H9 (cell line): ENCODE measurements at regions not wholly inside any gene's neighbourhood (a gene's known extent, or its start where the extent isn't known, plus 50 kb on each side); places are given as distances from the start of the nearest gene placed in this dataset.

Experiments used
- DNase-seq: peaks from one replicate; pipeline ENCODE4 v3.0.0-alpha.2; 2017
- H2AFZ ChIP-seq: one replicate; pipeline ENCODE4 v1.6.1; 2013; ENCODE audit warnings: mild to moderate bottlenecking, low read length, control low read depth, moderate library complexity
- H2AK5ac ChIP-seq: 2 replicates; pipeline ENCODE4 v1.6.1; 2013; ENCODE audit warnings: low read length, control low read depth, mixed read lengths; ENCODE audit not compliant: insufficient read length
- H2BK120ac ChIP-seq: one replicate; pipeline ENCODE4 v1.6.1; 2013; ENCODE audit warnings: low read depth, mild to moderate bottlenecking, low read length, control low read depth, inconsistent platforms; ENCODE audit not compliant: poor library complexity, severe bottlenecking
- H2BK12ac ChIP-seq: 2 replicates; pipeline ENCODE4 v1.6.1; 2013; ENCODE audit warnings: low read length, control low read depth, mixed read lengths, low read depth; ENCODE audit not compliant: insufficient read length
- H2BK15ac ChIP-seq: 2 replicates; pipeline ENCODE4 v1.6.1; 2013; ENCODE audit warnings: low read depth, low read length, control low read depth
- H2BK20ac ChIP-seq: one replicate; pipeline ENCODE4 v1.6.1; 2013; ENCODE audit warnings: low read depth, mild to moderate bottlenecking, low read length, control low read depth, inconsistent platforms; ENCODE audit not compliant: poor library complexity, severe bottlenecking
- H2BK5ac ChIP-seq: 2 replicates; pipeline ENCODE4 v1.6.1; 2013; ENCODE audit warnings: low read length, control low read depth, mixed read lengths; ENCODE audit not compliant: insufficient read length
- H3K14ac ChIP-seq: 2 replicates; pipeline ENCODE4 v1.6.1; 2013; ENCODE audit warnings: low read length, control low read depth; ENCODE audit not compliant: insufficient read depth
- H3K18ac ChIP-seq: 2 replicates; pipeline ENCODE4 v1.6.1; 2013; ENCODE audit warnings: low read depth, mild to moderate bottlenecking, mixed read lengths, low read length, control low read depth; ENCODE audit not compliant: insufficient read length
- H3K23ac ChIP-seq: 2 replicates; pipeline ENCODE4 v1.6.1; 2013; ENCODE audit warnings: low read length, control low read depth, mixed read lengths, low read depth; ENCODE audit not compliant: insufficient read length
- H3K23me2 ChIP-seq: 2 replicates; pipeline ENCODE4 v1.6.1; 2013; ENCODE audit warnings: low read depth, mild to moderate bottlenecking, mixed read lengths, low read length, control low read depth; ENCODE audit not compliant: insufficient read length, poor library complexity, severe bottlenecking
- H3K27ac ChIP-seq: 2 replicates; pipeline ENCODE4 v1.5.1; 2013; ENCODE audit warnings: low read length, control low read depth, mixed read lengths, low read depth; ENCODE audit not compliant: insufficient read length
- H3K27me3 ChIP-seq: 2 replicates; pipeline ENCODE4 v1.6.1; 2013; ENCODE audit warnings: low read length, control low read depth, inconsistent platforms; ENCODE audit not compliant: insufficient read depth
- H3K4ac ChIP-seq: 2 replicates; pipeline ENCODE4 v1.6.1; 2013; ENCODE audit warnings: low read depth, mild to moderate bottlenecking, control low read depth, inconsistent platforms, low read length, moderate library complexity
- H3K4me1 ChIP-seq: 2 replicates; pipeline ENCODE4 v1.6.1; 2013; ENCODE audit warnings: low read length, control low read depth, inconsistent platforms; ENCODE audit not compliant: insufficient read depth
- H3K4me2 ChIP-seq: 2 replicates; pipeline ENCODE4 v1.6.1; 2013; ENCODE audit warnings: low read length, control low read depth, mixed read lengths; ENCODE audit not compliant: insufficient read length, insufficient read depth
- H3K56ac ChIP-seq: 2 replicates; pipeline ENCODE4 v1.6.1; 2013; ENCODE audit warnings: low read depth, mild to moderate bottlenecking, mixed read lengths, low read length, control low read depth; ENCODE audit not compliant: insufficient read length
- H3K79me1 ChIP-seq: 2 replicates; pipeline ENCODE4 v1.6.1; 2013; ENCODE audit warnings: low read depth, mild to moderate bottlenecking, moderate library complexity, low read length, control low read depth, inconsistent platforms; ENCODE audit not compliant: insufficient read depth, poor library complexity, severe bottlenecking
- H3K79me2 ChIP-seq: 2 replicates; pipeline ENCODE4 v1.6.1; 2013; ENCODE audit warnings: low read length, control low read depth, inconsistent platforms; ENCODE audit not compliant: insufficient read depth
- H3K9ac ChIP-seq: 2 replicates; pipeline ENCODE4 v1.6.1; 2013; ENCODE audit warnings: low read length, control low read depth, mixed read lengths; ENCODE audit not compliant: insufficient read length; ENCODE audit errors: extremely low read depth
- H3K9me3 ChIP-seq: one replicate; pipeline ENCODE4 v1.6.1; 2013; ENCODE audit warnings: low read depth, low read length, inconsistent platforms; ENCODE audit not compliant: control insufficient read depth
- H3T11ph ChIP-seq: one replicate; pipeline ENCODE4 v1.6.1; 2013; ENCODE audit warnings: mild to moderate bottlenecking, low read length, control low read depth, inconsistent platforms
- H4K20me1 ChIP-seq: one replicate; pipeline ENCODE4 v1.6.1; 2013; ENCODE audit not compliant: control insufficient read depth, insufficient read length, insufficient read depth
- H4K5ac ChIP-seq: 2 replicates; pipeline ENCODE4 v1.6.1; 2013; ENCODE audit warnings: low read depth, mild to moderate bottlenecking, mixed read lengths, low read length, control low read depth; ENCODE audit not compliant: insufficient read length
- H4K8ac ChIP-seq: replicated peaks from 2 replicates; pipeline ENCODE4 v1.6.1; 2013; ENCODE audit warnings: low read length, control low read depth, mixed read lengths, low read depth; ENCODE audit not compliant: insufficient read length
- H4K91ac ChIP-seq: 2 replicates; pipeline ENCODE4 v1.6.1; 2013; ENCODE audit warnings: low read depth, mild to moderate bottlenecking, moderate library complexity, mixed read lengths, low read length, control low read depth; ENCODE audit not compliant: insufficient read length
- H3K27ac Mint-ChIP-seq, 3 experiments: 2 replicates in 2 of 3; 3 replicates in 1 of 3; pipeline ENCODE4 v1.8.0; 2020 to 2021; ENCODE audit warnings: mixed read lengths in 3 of 3, mild to moderate bottlenecking in 1 of 3, moderate library complexity in 1 of 3
- H3K27me3 Mint-ChIP-seq: 2 replicates; pipeline ENCODE4 v1.8.0; 2021; ENCODE audit warnings: low read depth, mild to moderate bottlenecking, moderate library complexity, mixed read lengths
- H3K36me3 Mint-ChIP-seq, 3 experiments: 2 replicates in 2 of 3; 3 replicates in 1 of 3; pipeline ENCODE4 v1.8.0; 2020 to 2021; ENCODE audit warnings: low read depth in 3 of 3, mixed read lengths in 3 of 3; ENCODE audit not compliant: insufficient read depth in 1 of 3
- H3K4me1 Mint-ChIP-seq, 2 experiments: 2 replicates each; pipeline ENCODE4 v1.8.0; 2020; ENCODE audit warnings: mixed read lengths in 2 of 2
- H3K4me3 Mint-ChIP-seq, 2 experiments: 2 replicates in 1 of 2; 3 replicates in 1 of 2; pipeline ENCODE4 v1.8.0; 2020 to 2021; ENCODE audit warnings: mild to moderate bottlenecking in 2 of 2, mixed read lengths in 2 of 2, moderate library complexity in 1 of 2
- H3K9me3 Mint-ChIP-seq, 2 experiments: 2 replicates in 1 of 2; 3 replicates in 1 of 2; pipeline ENCODE4 v1.8.0; 2020; ENCODE audit warnings: mild to moderate bottlenecking in 2 of 2, mixed read lengths in 2 of 2, moderate library complexity in 1 of 2
- WGBS: extraction: QIAGEN DNeasy Blood & Tissue Kit; methylation state at CpG from one replicate; pipeline ENCODE4 v1.1.7; 2013; ENCODE audit warnings: missing lambda C conversion rate, low lambda C conversion rate, mixed read lengths; ENCODE audit not compliant: insufficient read length; ENCODE audit errors: extremely low coverage; 5-methylcytosine and 5-hydroxymethylcytosine counted together
- TF ChIP-seq, protein P1 (sequence below): fragments of 200-600 bp; sonication (generic); conservative IDR thresholded peaks from 3 replicates; pipeline ENCODE4 v1.8.0; 2021; ENCODE audit warnings: antibody characterized with exemption, mild to moderate bottlenecking

DNA sequence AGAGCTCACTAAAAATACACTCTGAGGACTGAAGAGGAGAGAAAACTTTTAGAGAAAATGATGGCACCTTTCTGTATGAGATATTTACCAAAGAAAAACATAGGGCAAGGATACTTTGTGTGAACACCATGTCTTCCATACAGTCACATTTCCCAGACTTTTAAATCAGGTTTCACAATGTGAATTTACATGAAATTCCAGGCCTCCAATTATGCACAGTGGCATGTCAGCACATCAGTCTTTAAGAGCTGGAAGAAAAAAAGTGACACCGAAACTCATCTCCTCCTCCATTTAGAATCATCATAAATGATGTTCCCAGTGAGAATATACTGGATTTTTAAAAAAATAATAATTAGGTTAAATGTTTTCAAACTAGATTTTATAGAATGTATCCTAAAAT is 232.2 kb upstream of the UBASH3B start:
- H3K36me3 Mint-ChIP-seq: no peaks in the 10 kb centered on the region
- DNase-seq: no peak
- Histone ChIP-seq H3K23ac (no peak overlapping the region), H3K9me3 (no peaks in the 10 kb centered on the region), H2BK120ac (no peak overlapping the region), H3K14ac (no peak overlapping the region), H3K4me1 (peaks cover 5% of the 10 kb centered on the region; the same call in 1 of the 2 replicates), H3K79me1 (no peaks in the 10 kb centered on the region), H3K9ac (no peak overlapping the region), H2BK5ac (no peak overlapping the region), H3K56ac (no peak overlapping the region), H4K8ac (no peak overlapping the region), H2BK12ac (no peak overlapping the region), H2BK20ac (no peak overlapping the region), H3K4ac (no peak overlapping the region), H4K91ac (no peak overlapping the region), H2BK15ac (no peak overlapping the region), H3K23me2 (no peaks in the 10 kb centered on the region), H3K4me2 (no peak overlapping the region), H2AFZ (no peak overlapping the region), H3K79me2 (no peaks in the 10 kb centered on the region), H4K20me1 (no peaks in the 10 kb centered on the region), H3K27me3 (no peaks in the 10 kb centered on the region), H3K27ac (no peak overlapping the region), H3T11ph (no peak overlapping the region), H3K18ac (no peak overlapping the region), H2AK5ac (no peak overlapping the region), H4K5ac (no peak overlapping the region)
- TF ChIP-seq, protein P1, sequence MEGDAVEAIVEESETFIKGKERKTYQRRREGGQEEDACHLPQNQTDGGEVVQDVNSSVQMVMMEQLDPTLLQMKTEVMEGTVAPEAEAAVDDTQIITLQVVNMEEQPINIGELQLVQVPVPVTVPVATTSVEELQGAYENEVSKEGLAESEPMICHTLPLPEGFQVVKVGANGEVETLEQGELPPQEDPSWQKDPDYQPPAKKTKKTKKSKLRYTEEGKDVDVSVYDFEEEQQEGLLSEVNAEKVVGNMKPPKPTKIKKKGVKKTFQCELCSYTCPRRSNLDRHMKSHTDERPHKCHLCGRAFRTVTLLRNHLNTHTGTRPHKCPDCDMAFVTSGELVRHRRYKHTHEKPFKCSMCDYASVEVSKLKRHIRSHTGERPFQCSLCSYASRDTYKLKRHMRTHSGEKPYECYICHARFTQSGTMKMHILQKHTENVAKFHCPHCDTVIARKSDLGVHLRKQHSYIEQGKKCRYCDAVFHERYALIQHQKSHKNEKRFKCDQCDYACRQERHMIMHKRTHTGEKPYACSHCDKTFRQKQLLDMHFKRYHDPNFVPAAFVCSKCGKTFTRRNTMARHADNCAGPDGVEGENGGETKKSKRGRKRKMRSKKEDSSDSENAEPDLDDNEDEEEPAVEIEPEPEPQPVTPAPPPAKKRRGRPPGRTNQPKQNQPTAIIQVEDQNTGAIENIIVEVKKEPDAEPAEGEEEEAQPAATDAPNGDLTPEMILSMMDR: no peak
- H3K4me3 Mint-ChIP-seq: no peak overlapping the region
- WGBS: no CpG with 5 or more reads among the region's 1 CpG
- H3K27ac Mint-ChIP-seq: no peak overlapping the region
- H3K9me3 Mint-ChIP-seq: no peaks in the 10 kb centered on the region
- no peaks in the 10 kb centered on the region for H3K27me3 Mint-ChIP-seq
- H3K4me1 Mint-ChIP-seq: peaks cover 38% of the 10 kb centered on the region in 2 experiments
